NCI-H1417 (cell line): ENCODE measurements at regions not wholly inside any gene's neighbourhood (a gene's known extent, or its start where the extent isn't known, plus 50 kb on each side); places are given as distances from the start of the nearest gene placed in this dataset.

Experiments used
- DNase-seq, 3 experiments: peaks; one replicate each; lab custom pipeline; 2025; lab: John Stamatoyannopoulos, UW

- DNase-seq, result peak in 1 of 3 experiments; percentile 7
These were observed 300.6 kb upstream of the LMCD1 start for GRCh38 chr3:8200996-8201395.

- peak in 1 of 3 experiments; percentile 19 for DNase-seq
These were observed 299.7 kb upstream of the LMCD1 start for GRCh38 chr3:8201886-8202285.

GRCh38 chr3:8204331-8204730 lies 297.3 kb upstream of the LMCD1 start:
- DNase-seq, result no peak

- no peak for DNase-seq
These were observed 296.6 kb upstream of the LMCD1 start for GRCh38 chr3:8204853-8205650.

GRCh38 chr3:8205881-8206280 lies 295.7 kb upstream of the LMCD1 start:
- DNase-seq, result no peak

- no peak for DNase-seq
These were observed 294.5 kb upstream of the LMCD1 start for GRCh38 chr3:8206971-8207617.

- no peak for DNase-seq
These were observed 290.7 kb upstream of the LMCD1 start for GRCh38 chr3:8210882-8211341.

GRCh38 chr3:8212794-8213193 lies 288.8 kb upstream of the LMCD1 start:
- no peak for DNase-seq

GRCh38 chr3:8213286-8213685 lies 288.3 kb upstream of the LMCD1 start:
- no peak for DNase-seq

GRCh38 chr3:8215821-8216220 lies 285.8 kb upstream of the LMCD1 start:
- DNase-seq, result no peak

- no peak for DNase-seq
These were observed 283.2 kb upstream of the LMCD1 start for GRCh38 chr3:8218353-8218940.

GRCh38 chr3:8220291-8220690 lies 281.3 kb upstream of the LMCD1 start:
- DNase-seq, result no peak

GRCh38 chr3:8223766-8224165 lies 277.9 kb upstream of the LMCD1 start:
- DNase-seq, result no peak

GRCh38 chr3:8224941-8225340 lies 276.7 kb upstream of the LMCD1 start:
- no peak for DNase-seq

GRCh38 chr3:8233938-8234337 lies 267.7 kb upstream of the LMCD1 start:
- no peak for DNase-seq

GRCh38 chr3:8236264-8236663 lies 265.4 kb upstream of the LMCD1 start:
- no peak for DNase-seq

GRCh38 chr3:8237893-8238292 lies 263.7 kb upstream of the LMCD1 start:
- DNase-seq, result no peak

GRCh38 chr3:8238432-8238831 lies 263.2 kb upstream of the LMCD1 start:
- no peak for DNase-seq

- no peak for DNase-seq
These were observed 262.5 kb upstream of the LMCD1 start for GRCh38 chr3:8239095-8239494.

- DNase-seq, result peak in 2 of 3 experiments; percentile 12 to 49
These were observed 261.6 kb upstream of the LMCD1 start for GRCh38 chr3:8239718-8240695.

- DNase-seq, result no peak
These were observed 255.6 kb upstream of the LMCD1 start for GRCh38 chr3:8246070-8246469.

- DNase-seq, result no peak
These were observed 248.4 kb upstream of the LMCD1 start for GRCh38 chr3:8253201-8253600.
